ENCODE measurements at regions not wholly inside any gene's neighbourhood (a gene's known extent, or its start where the extent isn't known, plus 50 kb on each side); places are given as distances from the start of the nearest gene placed in this dataset.

GRCh38 chr4:111174331-111174730, 551.5 kb upstream of the PITX2 start:
- no peak overlapping the region for H3K4me3 ChIP-seq (replicated peaks; ENCODE audit: low read depth, low read length)
- no peak for DNase-seq (ENCODE audit: extremely low read depth, low read depth)
- TF ChIP-seq CTCF (IDR thresholded peaks at IDR 0.05; ENCODE audit: low read depth, low read length, missing control alignments), result no peak

- no peak for DNase-seq (ENCODE audit: extremely low read depth, low read depth)
- TF ChIP-seq CTCF (IDR thresholded peaks at IDR 0.05; ENCODE audit: low read depth, low read length, missing control alignments), result no peak
- no peak overlapping the region for H3K4me3 ChIP-seq (replicated peaks; ENCODE audit: low read depth, low read length)
These were observed 555.4 kb upstream of the PITX2 start for GRCh38 chr4:111178231-111178630.

- no peak overlapping the region for H3K4me3 ChIP-seq (replicated peaks; ENCODE audit: low read depth, low read length)
- TF ChIP-seq CTCF (IDR thresholded peaks at IDR 0.05; ENCODE audit: low read depth, low read length, missing control alignments), result no peak
- no peak for DNase-seq (ENCODE audit: extremely low read depth, low read depth)
These were observed 564.2 kb upstream of the PITX2 start for GRCh38 chr4:111187108-111187507.

GRCh38 chr4:111198446-111198845, 575.6 kb upstream of the PITX2 start:
- H3K4me3 ChIP-seq (replicated peaks; ENCODE audit: low read depth, low read length), result no peak overlapping the region
- no peak for TF ChIP-seq CTCF (IDR thresholded peaks at IDR 0.05; ENCODE audit: low read depth, low read length, missing control alignments)
- DNase-seq (ENCODE audit: extremely low read depth, low read depth), result no peak

GRCh38 chr4:111204797-111205196, 581.9 kb upstream of the PITX2 start:
- TF ChIP-seq CTCF (IDR thresholded peaks at IDR 0.05; ENCODE audit: low read depth, low read length, missing control alignments), result no peak
- no peak overlapping the region for H3K4me3 ChIP-seq (replicated peaks; ENCODE audit: low read depth, low read length)
- no peak for DNase-seq (ENCODE audit: extremely low read depth, low read depth)

GRCh38 chr4:111208970-111209369, 586.1 kb upstream of the PITX2 start:
- H3K4me3 ChIP-seq (replicated peaks; ENCODE audit: low read depth, low read length), result no peak overlapping the region
- no peak for DNase-seq (ENCODE audit: extremely low read depth, low read depth)
- no peak for TF ChIP-seq CTCF (IDR thresholded peaks at IDR 0.05; ENCODE audit: low read depth, low read length, missing control alignments)

- TF ChIP-seq CTCF (IDR thresholded peaks at IDR 0.05; ENCODE audit: low read depth, low read length, missing control alignments), result no peak
- DNase-seq (ENCODE audit: extremely low read depth, low read depth), result no peak
- H3K4me3 ChIP-seq (replicated peaks; ENCODE audit: low read depth, low read length), result no peak overlapping the region
These were observed 586.8 kb upstream of the PITX2 start for GRCh38 chr4:111209706-111210105.

All from HFF-Myc (cell line).